Vagina (tissue), 2 donors: ENCODE measurements at regions not wholly inside any gene's neighbourhood (a gene's known extent, or its start where the extent isn't known, plus 50 kb on each side); places are given as distances from the start of the nearest gene placed in this dataset.

Experiments
- CTCF ChIP-seq, 3 experiments: fragments of 450-650 bp in 2 of 3; fragments of 200-600 bp in 1 of 3; sonication (generic) in 1 of 3; IDR thresholded peaks; one replicate each; pipeline ENCODE4 v1.5.1; 2017 to 2019; ENCODE audit warnings: antibody characterized with exemption in 3 of 3, mild to moderate bottlenecking in 2 of 3, moderate library complexity in 2 of 3
- POLR2A ChIP-seq, 2 donors: fragments of 450-650 bp; IDR thresholded peaks; one replicate each; pipeline ENCODE4 v1.6.1; 2017; ENCODE audit warnings: antibody characterized with exemption in 2 of 2, mild to moderate bottlenecking in 2 of 2, moderate library complexity in 2 of 2
- POLR2AphosphoS5 ChIP-seq, 2 donors: sonication (generic); formaldehyde crosslinking; IDR thresholded peaks; one replicate each; pipeline ENCODE4 v1.9.0; 2017; ENCODE audit warnings: antibody characterized with exemption in 2 of 2, mild to moderate bottlenecking in 2 of 2, low read depth in 1 of 2; ENCODE audit not compliant: insufficient read depth in 1 of 2

- TF ChIP-seq CTCF (IDR thresholded peaks at IDR 0.05) (no peak), POLR2A (IDR thresholded peaks at IDR 0.05) (no peak), POLR2AphosphoS5 (IDR thresholded peaks at IDR 0.05; ENCODE audit: insufficient read depth in 1 of 2, low read depth in 1 of 2) (no peak)
Observed at GRCh38 chr6:165872311-165872710, 209.3 kb upstream of the PDE10A start.
